Fibroblast of skin of right quadriceps (primary cell): ENCODE measurements at regions not wholly inside any gene's neighbourhood (a gene's known extent, or its start where the extent isn't known, plus 50 kb on each side); places are given as distances from the start of the nearest gene placed in this dataset.
"Not testable (repeated sequence)": the region's sequence is repeated elsewhere in the genome, so short reads cannot be mapped to it uniquely, and the experiment has no call there.

Experiments used
- DNase-seq: peaks from one replicate; pipeline ENCODE4 v3.0.0-alpha.2; 2013

DNA sequence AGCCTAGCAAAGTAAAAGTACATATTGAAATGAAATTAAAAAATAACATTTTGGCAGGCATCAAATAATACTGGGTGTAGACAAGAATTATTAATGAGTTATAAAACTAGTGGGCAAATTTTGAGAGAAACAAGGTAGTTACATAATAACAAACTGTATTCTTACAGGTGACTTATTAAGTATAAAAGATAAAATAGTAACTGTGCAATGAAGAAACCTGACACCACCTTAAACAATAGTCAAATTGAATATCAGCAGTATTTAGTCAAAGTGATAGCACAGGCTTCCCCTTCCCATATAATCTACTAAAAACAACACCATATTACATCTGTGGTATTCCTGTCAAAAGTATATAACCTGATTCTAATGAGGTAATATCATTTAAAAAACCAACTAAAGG, 1099.8 kb upstream of the CRIM1 start:
- DNase-seq, result no peak

DNA sequence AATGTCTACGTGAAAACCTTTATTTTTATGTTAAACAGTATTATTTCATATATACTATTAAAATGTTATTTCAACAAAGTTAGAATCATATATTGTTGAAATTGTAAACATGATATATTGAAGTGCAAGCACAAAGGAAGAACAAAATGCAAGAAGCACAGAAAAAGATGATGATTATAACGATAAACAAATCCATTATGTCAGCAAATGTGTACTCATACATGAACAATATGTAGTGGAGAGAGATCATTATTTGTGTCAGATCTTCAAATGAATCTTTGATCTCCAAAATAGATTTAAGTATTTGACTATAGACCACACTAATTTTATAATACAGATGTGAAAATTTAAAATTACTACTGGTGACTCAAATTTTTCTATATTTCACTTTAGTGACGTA, 1104.4 kb upstream of the CRIM1 start:
- DNase-seq, result no peak

DNA sequence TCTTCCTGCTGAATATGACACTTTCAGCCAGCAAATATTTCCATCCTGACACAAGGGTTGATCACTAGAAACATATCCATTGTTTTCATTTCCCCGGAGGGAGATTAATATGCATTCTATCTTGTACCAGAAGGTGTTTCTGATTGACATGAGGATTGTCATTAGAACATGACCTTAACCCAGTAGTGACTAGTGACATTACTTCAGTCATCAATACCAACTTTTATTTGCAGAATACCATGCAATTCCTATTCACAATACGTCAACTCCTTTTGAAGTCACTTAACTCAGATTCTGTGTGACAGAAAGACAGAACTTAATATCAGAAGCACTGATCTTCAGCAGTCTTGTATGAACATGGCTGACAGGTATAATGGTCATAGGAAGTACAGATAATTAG, 1108.9 kb upstream of the CRIM1 start:
- no peak for DNase-seq

DNA sequence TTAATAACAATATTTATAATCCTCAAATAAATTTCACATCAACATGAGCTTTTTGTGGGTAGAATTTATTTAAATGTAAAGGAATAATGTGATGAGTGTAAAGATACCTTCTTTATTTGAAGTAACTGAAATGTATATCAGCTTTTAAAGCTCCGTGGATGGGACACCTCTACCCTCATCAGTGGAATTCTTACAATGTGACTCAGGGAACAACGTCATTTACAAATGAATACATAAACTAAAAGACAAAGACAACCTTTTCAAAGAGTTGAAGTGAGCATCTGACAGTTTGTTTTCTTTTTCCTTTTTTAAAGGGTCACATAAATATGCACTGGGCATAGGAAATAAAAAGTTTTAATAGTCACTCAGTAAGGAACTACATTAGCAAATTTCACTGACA, 1127.0 kb upstream of the CRIM1 start:
- DNase-seq, result no peak

DNA sequence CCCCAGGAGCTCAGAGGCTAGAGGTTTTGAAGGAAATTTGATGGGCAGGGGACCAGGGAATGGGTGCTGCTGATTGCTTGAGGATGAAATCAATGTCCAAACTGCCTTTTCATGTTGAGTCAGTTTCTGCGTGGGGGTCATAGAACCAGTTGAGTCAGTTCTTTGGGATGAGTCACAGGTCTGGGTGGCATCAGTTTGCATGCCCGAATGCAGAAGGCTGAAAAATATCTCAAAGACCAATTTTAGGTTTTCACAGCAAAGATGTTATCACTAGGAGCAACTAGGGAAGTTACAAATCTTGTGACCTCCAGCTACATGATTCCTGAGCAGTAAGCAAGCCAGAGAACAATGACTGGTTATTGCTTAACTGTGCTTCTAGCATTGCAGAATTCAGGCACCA, 1135.1 kb upstream of the CRIM1 start:
- DNase-seq, result no peak

DNA sequence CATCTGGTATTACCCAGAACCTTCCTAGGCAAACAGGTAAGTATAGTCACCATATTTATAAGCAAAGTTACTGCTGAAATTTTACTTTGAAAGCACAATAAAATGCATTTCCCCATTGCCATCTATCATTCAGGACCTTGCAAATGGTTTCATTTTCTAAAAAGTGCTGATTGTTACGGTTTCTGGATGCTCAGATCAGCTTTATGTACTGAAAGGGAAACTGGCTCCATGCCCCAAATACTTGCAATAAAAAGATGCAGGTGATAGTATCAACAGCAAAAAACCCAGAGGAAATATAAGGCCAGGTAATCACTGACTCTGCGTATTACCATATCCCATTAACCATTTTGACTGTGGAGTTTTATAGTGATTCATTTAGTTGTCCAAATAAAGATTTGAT, 1150.7 kb upstream of the CRIM1 start:
- DNase-seq, result no peak

DNA sequence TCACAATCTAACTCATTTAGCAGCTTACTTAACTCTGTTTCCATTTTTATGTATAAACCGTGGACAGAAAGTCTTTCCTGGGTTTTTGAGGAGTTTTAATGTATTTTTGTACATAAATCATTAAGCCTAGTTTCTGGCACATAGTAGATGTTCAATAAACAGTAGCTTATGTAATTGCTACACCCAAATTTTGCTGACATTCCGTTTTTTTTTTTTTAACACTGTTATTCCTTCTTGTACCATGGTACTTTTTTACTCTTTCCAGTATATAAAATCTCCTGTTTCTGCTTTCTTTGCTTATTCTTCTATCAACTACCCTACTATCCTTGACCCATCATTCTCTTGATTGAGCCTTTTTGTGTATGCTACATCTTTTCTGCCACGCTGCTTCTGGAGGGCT, 1151.3 kb upstream of the CRIM1 start:
- no peak for DNase-seq

DNA sequence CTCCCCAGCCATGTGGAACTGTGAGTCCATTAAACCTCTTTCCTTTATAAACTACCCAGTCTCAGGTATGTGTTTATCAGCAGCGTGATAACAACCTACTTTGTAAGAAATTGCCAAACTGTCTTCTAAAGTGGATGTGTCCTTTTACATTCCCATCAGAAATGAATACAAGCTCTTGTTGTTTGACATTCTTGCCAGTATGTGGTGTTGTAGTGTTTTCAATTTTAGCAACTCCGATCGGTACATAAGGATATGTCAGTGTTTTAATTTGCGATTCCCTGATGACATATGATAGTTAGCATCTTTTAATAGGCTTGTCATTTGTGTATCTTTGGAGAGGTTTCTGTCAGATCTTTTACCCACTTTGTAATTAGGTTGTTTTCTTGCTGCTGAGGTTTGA, 1156.3 kb upstream of the CRIM1 start:
- no peak for DNase-seq

DNA sequence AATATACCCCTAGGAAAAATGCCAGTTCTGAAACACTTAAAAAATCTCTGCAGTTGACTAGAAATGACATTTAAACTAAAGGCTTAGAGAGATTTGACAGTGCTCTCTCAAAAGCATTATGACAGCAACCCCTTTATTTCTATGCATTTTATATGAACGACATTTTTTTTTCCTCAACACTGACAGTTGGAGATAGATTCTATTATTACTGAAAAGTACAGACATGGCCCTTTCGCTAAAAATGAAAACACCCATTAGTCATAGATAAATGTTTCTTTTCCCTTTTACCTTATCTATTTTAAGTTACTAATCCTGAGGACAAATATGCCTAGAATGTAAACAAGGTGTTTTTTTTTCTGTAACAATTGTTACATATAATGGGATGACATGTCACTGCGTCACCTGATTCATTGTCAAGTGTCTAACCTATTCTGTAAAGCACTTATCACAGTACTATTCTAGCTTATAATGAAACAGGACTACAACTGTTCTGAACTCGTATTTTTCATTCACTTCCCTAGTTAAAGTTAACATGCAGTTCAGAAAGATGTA, 1169.6 kb upstream of the CRIM1 start:
- DNase-seq, result no peak

DNA sequence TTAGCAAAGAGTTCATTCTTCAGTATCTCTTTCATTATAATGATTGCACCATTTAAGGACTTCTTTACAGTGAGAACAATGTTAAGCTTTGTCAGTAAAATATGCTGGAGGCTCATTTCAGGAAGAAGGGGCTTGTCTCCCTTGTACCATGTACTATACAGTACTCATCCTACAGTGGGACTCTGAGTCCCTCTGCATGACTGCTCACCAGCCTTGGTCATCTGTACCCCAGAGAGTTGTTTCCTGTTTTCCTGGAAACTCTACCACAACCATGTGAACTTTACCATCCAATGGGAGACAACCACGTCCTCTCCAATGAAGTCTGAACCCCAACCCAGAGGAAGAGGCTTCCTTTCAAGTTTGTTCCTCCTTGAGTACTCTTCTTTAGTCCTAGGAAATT, 1171.1 kb upstream of the CRIM1 start:
- DNase-seq, result no peak

DNA sequence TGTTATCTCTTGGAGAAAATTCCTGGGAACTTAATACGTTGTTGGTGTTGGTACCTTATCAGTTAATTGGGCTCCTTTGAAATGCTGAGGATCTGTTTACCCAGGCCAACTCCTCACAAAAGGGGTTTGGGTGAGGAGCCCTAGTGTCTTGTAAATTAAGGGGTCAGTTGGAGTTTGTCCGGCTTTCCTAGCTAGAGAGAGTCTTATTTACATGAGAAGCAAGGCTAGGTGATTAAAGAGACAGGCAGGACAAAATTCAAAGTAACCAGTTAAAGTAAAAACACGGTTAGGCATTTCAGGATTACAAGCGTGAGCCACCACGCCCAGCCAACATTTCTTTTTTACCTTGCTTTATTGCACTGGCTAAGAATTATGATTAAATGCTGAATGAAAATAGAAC, 1178.9 kb upstream of the CRIM1 start:
- DNase-seq, result not testable (repeated sequence)

DNA sequence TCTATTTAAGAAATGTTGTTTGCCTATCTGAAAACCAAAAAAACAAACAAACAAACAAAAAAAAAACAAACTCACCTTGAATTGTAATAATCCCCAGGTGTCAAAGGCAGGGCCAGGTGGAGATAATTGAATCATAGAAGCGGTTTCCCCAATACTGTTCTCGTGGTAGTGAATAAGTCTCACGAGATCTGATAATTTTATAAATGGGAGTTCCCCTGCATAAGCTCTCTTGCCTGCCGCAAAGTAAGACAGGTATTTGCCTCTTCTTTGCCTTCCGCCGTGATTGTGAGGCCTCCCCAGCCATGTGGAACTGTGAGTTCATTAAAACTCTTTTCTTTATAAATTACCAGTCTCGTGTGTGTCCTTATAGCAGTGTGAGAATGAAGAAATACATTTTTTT, 1180.7 kb upstream of the CRIM1 start:
- no peak for DNase-seq

DNA sequence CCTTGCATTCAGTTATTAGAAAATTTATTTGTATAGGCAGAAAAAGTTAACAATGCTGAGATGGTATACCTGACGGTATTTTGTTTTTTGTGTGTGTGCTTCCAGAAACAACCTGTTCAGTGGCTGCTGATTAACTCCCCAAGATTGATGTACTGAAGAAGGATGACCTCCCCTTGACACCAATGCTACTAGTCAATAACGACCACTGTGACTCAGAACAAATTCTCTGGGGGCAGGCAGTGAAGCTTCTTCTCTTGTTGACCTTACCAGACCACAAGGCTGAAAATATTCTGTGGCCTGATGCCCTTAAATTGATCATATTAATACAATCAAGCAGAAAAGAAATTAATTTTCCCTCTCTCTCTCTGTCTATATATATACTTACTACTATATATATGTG, 1182.9 kb upstream of the CRIM1 start:
- DNase-seq, result no peak

DNA sequence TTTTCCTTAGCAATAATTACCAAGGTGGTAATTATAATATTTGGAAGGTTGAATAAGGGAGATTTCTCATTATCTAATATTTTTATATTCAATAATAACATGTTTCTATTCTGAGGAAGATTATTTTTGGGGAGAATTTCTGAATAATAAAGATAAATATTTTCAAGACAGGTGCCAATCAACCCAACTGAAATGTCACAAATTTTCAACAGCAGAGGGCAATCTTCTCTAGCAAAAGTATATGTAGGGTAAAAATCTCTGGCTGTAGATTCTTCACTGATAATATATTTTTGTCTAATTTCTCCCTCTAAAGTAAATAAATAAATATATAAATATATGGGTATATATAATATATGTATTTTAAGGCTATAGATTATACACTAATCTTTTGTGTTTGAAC, 1187.2 kb upstream of the CRIM1 start:
- DNase-seq, result no peak

DNA sequence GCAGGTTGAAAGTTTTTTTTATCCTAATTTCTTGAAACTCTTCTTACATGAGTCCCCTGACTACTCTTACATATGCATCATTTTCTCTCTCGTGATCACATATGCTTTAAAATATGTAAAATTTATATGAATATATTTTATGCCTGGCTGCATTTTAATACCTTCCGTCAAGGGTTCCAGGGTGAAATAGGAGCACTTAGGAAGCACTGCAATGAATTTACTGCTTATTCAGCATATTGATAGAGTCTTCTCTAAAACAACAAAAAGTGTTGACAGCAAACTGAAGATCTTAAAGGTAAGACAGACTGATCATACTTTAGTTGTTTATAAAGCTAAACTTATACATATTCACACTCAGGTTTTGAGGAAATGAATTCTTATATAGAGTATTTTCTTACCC, 1191.6 kb upstream of the CRIM1 start:
- DNase-seq, result no peak

DNA sequence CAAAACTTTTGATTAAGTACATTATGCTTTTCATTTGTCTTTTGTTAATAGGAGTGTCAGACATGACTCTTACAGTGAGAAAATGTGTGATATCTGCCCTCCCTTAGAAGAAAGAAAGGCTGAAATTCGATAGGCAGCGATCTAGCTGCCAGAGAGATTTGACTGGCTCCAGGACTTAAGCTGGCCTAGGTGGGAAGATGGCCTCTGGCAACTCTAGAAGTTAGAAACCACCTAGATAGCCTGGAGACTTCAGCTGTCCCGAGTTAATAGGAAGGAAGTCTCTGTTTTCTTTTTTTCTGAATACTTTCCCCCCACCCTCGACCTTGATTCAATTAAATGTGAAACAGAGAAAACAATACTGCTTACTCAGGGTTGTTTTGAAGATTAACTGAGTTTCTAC, 1194.7 kb upstream of the CRIM1 start:
- DNase-seq, result no peak

DNA sequence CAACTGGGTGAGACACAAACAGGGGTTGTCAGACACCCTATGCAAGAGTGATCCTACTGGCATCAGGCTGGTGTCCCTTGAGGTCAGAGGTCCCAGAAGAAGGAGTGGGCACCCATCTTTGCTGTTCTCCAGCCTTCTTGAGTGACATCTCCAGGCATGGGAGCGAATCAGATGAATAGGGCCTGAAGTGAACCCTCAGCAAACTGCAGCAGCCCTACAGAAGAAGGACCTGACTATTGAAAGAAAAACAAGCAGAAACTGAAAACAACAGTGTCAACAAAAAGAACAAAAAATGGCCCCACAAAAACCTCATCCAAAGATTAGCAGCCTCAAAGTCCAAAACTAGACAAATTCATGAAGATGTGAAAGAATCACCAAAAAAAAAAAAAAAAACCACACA, 1229.7 kb upstream of the CRIM1 start:
- DNase-seq, result no peak

DNA sequence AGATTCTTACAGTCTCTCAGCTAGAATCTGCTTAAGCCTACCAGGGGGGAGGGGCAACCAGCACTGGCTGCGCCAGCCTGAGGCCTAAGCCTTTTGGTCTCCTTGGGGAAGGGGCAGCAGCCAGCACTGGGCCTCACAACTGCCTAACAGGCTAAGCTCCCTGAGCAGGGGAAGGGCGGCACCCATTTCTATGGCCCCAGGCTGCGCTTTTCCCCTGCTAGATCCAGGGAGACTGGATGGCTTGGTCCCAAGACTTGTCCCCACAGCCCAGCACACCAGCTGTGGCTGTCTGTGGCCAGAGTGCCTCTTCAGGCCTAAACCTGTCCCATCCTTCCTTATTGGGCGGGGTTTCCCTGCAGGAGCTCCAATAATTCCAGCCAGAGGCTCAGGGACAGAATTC, 1230.3 kb upstream of the CRIM1 start:
- DNase-seq, result no peak

DNA sequence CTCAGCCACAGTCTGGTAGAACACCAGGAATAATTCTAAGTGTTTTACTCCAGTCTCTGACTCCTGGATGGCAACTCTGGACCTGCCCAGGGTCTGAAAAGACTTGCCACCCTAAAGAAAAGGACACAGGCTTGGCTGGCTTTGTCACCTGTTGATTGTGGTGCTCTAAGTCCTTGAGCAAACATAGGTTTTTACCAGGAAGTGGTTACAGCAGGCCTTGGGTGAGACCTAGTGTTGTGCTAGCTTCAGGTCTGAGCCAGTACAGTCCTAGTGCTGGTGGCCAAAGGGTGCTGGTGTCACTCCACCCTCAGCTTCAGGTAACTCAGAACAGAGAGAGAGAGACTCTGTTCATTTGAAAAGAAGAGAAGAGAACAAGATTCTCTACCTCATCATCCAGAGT, 1239.4 kb upstream of the CRIM1 start:
- no peak for DNase-seq

DNA sequence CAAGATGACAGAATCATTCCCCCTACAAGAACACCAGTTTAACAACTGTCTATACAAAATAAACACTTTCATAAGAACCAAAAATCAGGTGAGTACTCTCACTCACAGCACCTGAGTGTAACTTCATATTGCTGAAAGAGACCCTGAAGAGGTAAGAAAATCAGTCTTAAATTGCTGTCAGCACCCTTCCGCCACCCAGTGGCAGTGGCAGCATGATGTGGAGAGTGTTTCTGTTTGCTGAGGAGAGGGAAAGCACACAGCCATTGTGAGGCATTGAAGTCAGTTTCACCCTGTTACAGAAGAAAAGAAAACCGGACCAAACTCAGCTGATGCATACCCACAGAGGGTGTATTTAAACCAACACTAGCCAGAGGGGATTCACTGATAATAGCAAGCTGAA, 1240.8 kb upstream of the CRIM1 start:
- DNase-seq, result no peak

DNA sequence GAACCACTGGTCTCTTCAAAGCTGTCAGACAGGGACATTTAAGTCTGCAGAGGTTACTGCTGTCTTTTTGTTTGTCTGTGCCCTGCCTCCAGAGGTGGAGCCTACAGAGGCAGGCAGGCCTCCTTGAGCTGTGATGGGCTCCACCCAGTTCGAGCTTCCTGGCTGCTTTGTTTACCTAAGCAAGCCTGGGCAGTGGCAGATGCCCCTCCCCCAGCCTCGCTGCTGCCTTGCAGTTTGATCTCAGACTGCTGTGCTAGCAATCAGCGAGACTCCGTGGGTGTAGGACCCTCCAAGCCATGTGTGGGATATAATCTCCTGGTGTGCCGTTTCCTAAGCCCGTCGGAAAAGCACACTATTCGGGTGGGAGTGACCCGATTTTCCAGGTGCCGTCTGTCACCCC, 1243.2 kb upstream of the CRIM1 start:
- not testable (repeated sequence) for DNase-seq

DNA sequence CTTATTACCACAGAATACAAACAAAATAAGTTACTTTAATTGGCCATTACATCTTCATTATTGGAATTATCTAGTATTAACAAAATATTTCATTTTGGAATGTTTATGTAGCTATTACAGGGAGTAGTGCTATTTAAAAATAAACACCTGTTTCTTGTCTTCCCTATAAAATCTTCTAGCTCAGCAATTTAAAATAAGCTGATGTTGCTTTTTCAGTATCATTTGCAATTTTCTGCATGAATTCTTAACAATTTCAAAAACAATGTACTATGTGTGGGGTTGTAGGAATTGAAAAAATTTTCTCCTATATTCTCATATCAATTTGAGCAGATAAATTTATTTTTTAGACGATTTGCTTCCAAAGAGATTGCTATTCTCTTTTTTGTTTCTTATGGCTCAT, 1251.3 kb upstream of the CRIM1 start:
- DNase-seq, result no peak

DNA sequence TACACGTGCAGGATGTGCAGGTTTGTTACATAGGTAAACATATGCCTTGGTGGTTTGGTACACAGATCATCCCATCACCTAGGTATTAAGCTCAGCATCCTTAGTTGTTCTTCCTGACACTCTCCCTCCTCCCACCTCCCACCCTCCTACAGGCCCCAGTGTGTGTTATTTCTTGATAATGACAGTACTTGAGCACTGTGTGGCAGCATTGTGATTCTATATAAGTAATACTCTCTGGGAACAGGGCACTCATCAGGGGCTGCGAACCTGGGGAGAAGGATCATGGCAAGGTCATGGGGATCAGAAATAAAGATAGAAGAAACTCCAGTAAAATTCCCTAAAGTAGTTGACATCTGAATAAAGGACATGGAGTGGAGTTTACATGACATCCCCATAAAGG, 1256.2 kb upstream of the CRIM1 start:
- DNase-seq, result no peak

DNA sequence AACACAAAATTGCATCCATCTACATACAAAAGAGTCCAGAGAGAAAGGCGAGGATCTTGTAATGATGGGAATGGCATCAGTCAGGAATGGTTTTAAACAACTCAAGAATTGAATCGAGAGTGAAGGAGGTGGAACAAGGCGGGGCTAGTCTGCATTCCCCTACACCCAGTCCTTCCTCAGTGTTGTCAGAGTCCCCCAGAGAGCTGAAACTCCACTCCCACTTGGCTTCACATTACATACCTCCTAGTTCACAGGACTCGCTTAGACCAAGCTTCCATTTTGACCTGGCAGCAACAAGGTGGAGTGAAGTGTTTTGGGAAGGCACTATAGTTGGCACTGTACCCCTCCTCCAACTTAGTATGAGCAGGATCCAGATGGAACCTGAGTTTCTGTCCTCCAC, 1273.5 kb upstream of the CRIM1 start:
- DNase-seq, result no peak

DNA sequence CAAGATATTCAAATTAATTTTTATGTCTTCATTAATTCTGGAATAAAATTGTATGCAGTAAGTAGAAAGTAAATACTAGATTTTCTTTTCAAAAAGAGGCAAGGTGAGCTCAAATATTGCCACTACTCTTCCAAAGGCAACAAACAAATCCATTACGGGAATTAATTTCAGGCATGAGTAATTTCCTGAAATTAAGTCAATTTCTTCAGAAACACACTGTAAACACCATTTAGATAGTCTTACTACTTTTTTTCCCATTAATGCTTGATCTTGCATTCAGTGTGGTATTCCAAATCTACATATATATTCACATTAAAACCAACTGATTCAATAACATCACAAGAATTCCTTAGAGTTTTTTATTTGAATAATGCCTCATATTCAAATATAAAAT, 1274.0 kb upstream of the CRIM1 start:
- DNase-seq, result no peak

DNA sequence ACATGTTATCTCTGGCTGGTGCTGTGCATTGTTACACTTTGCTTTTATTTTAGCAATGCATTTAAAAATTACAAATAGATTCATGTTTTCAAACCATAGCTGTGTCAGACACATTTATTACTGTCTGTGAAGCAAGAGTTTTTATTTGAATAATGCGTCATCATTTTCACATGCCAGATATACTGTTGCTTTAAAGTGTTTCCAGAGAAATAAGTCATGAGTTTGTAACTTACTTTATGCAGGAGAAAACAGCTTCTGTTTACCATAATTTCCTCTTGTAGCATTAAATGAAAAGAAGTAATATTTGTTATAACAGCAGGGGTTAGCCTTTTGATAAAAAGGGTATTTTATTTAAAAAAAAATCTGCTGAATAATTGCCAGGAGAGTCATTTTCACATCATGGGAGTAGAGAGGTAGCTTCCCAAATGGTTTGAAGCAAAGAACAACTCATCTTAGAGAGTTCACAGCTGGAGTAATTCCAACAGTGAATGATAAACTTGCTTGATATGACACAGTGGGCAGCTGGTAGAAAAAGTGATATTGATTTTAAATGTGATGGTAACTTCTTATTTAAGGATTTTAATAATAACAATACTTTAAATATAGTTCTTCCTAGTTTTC, 1274.5 kb upstream of the CRIM1 start:
- peak; percentile 41 for DNase-seq
